Ishikawa (cell line): ENCODE measurements at regions not wholly inside any gene's neighbourhood (a gene's known extent, or its start where the extent isn't known, plus 50 kb on each side); places are given as distances from the start of the nearest gene placed in this dataset.

Experiments used
- CEBPB ChIP-seq: IDR thresholded peaks from 2 replicates; pipeline ENCODE4 v1.6.1; 2012
- FOXM1 ChIP-seq: IDR thresholded peaks from 2 replicates; pipeline ENCODE4 v1.6.1; 2012; ENCODE audit warnings: low read depth, borderline replicate concordance
- TEAD4 ChIP-seq: IDR thresholded peaks from 2 replicates; pipeline ENCODE4 v1.6.1; 2012
- TF ChIP-seq, protein P1 (sequence below): IDR thresholded peaks from 2 replicates; pipeline ENCODE4 v1.6.1; 2012

DNA sequence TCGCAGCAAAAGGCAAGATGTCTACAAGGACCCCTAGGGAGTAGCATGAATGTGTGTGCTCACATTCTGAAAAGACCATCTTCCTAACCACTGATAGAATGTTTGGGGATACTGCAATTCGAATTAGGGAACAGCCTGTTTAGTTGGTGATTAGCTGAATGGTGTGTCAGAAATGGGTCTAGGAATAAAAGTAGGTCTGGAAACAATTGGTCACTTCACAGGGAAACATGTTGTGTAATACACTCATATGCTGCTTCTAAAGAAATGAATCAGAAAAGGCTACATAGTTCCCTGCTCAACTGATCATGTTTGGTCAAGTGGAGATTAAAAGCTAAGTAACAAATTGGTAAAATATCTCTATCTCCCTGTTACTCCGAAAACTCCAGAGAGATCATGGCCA, 2362.4 kb upstream of the TENM3 start:
- TF ChIP-seq TEAD4 (no peak), FOXM1 (no peak), CEBPB (no peak)
- TF ChIP-seq, protein P1, sequence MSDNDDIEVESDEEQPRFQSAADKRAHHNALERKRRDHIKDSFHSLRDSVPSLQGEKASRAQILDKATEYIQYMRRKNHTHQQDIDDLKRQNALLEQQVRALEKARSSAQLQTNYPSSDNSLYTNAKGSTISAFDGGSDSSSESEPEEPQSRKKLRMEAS = no peak
